Thoracic aorta (tissue), 2 donors: ENCODE measurements at regions not wholly inside any gene's neighbourhood (a gene's known extent, or its start where the extent isn't known, plus 50 kb on each side); places are given as distances from the start of the nearest gene placed in this dataset.

Experiments used
- ATAC-seq: fragments of 150-250 bp; one replicate; pipeline ENCODE4 v1.8.0; 2017; ENCODE audit warnings: low read depth; ENCODE audit not compliant: insufficient number of reproducible peaks, low FRiP score
- DNase-seq: peaks from one replicate; pipeline ENCODE4 v3.0.0-alpha.2; 2020; ENCODE audit warnings: low spot score
- H3K27ac ChIP-seq, 2 donors: fragments of 200-600 bp; sonication (generic); 1 replicate in 1 of 2; 2 replicates in 1 of 2; pipeline ENCODE4 v1.5.1; 2016; ENCODE audit warnings: mild to moderate bottlenecking in 2 of 2, moderate library complexity in 2 of 2
- H3K27me3 ChIP-seq: fragments of 200-600 bp; sonication (generic); replicated peaks from 2 replicates; pipeline ENCODE4 v1.6.0; 2016; ENCODE audit warnings: mild to moderate bottlenecking; ENCODE audit not compliant: insufficient read depth
- H3K36me3 ChIP-seq: fragments of 200-600 bp; sonication (generic); one replicate; pipeline ENCODE4 v1.5.1; 2016
- H3K4me1 ChIP-seq, 2 donors: fragments of 200-600 bp; sonication (generic); 1 replicate in 1 of 2; 2 replicates in 1 of 2; pipeline versions ENCODE4 v1.5.1 to v1.6.0; 2016; ENCODE audit warnings: low read depth in 2 of 2, mild to moderate bottlenecking in 1 of 2; ENCODE audit not compliant: control insufficient read depth in 1 of 2
- H3K4me3 ChIP-seq: fragments of 200-600 bp; sonication (generic); 2 replicates; pipeline ENCODE4 v1.5.1; 2016; ENCODE audit warnings: mild to moderate bottlenecking
- H3K9me3 ChIP-seq: fragments of 200-600 bp; sonication (generic); 2 replicates; pipeline ENCODE4 v1.5.1; 2016
- CTCF ChIP-seq: fragments of 200-600 bp; sonication (generic); IDR thresholded peaks from one replicate; pipeline ENCODE4 v1.5.1; 2019; ENCODE audit warnings: antibody characterized with exemption

- Histone ChIP-seq H3K4me1 (no peaks in the 10 kb centered on the region), H3K27ac (no peak overlapping the region), H3K27me3 (no peaks in the 10 kb centered on the region), H3K36me3 (no peaks in the 10 kb centered on the region), H3K9me3 (no peaks in the 10 kb centered on the region), H3K4me3 (no peak overlapping the region)
- TF ChIP-seq CTCF: no peak
- DNase-seq (no peak), ATAC-seq (no peak)
These were observed 59.1 kb upstream of the SLC14A2 start for GRCh38 chr18:45556222-45556621.

DNA sequence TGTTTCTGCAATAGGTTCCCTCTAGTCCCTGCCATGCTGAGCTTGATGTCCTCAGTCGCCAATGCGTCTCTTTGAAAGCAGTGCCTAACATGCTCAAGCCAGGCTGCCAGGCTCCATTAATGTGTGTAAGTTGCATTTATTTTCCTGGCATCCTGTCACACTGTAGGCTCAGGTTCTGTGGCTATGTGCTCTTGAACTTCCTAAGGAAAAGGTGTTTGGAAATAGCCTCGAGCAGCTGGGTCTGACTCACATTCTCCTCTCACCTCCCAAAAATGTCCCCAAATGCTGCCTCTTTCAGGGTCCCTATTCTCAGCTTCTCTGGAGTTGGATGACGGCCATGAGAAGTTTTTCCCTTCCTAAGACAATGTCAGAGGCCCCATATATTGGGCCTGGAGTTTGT is 58.0 kb upstream of the SLC14A2 start:
- no peaks in the 10 kb centered on the region for H3K9me3 ChIP-seq
- peak; percentile 44 for ATAC-seq

DNA sequence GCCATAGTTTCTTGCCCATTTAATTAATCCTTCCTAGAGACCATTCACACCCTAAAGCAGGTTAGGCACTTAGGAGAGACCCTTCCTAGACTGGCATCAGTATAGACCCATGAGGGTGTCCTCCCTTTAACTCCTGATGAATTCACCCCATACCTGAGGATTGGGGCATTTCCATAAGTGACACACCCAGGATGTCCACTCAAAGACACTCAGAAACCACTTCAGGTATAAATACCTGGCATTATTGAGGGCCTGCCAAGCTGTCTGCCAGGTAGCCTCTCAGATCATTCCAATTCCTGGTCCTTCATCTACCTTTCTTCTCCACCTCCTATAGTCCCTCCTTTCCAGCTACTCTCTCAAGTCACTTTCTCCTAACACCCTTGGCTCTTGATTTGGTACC is 57.5 kb upstream of the SLC14A2 start:
- H3K9me3 ChIP-seq: no peaks in the 10 kb centered on the region
- ATAC-seq (no peak), DNase-seq (no peak)
- no peak overlapping the region for H3K4me3 ChIP-seq
- no peaks in the 10 kb centered on the region for H3K27me3 ChIP-seq
- no peaks in the 10 kb centered on the region for H3K36me3 ChIP-seq
- peaks cover under 1 to 10% of the 10 kb centered on the region in 2 donors for H3K4me1 ChIP-seq
- TF ChIP-seq CTCF: no peak
- H3K27ac ChIP-seq: peak overlapping the region in 1 of 2 donors; percentile 27

More for the DNA sequence above, 58.0 kb upstream of the SLC14A2 start:
- Histone ChIP-seq H3K27ac (peak overlapping the region in 1 of 2 donors; percentile 27), H3K4me3 (no peak overlapping the region), H3K4me1 (peaks cover 0 to 5% of the 10 kb centered on the region in 2 donors), H3K36me3 (no peaks in the 10 kb centered on the region), H3K27me3 (no peaks in the 10 kb centered on the region)
- no peak for DNase-seq
- no peak for TF ChIP-seq CTCF

- H3K4me3 ChIP-seq: no peak overlapping the region
- DNase-seq: no peak
- H3K27me3 ChIP-seq: no peaks in the 10 kb centered on the region
- peaks cover 6 to 17% of the 10 kb centered on the region in 2 donors for H3K4me1 ChIP-seq
- H3K36me3 ChIP-seq: no peaks in the 10 kb centered on the region
- H3K27ac ChIP-seq: no peak overlapping the region
- ATAC-seq: no peak
- H3K9me3 ChIP-seq: no peaks in the 10 kb centered on the region
- no peak for TF ChIP-seq CTCF
These were observed 56.0 kb upstream of the SLC14A2 start for GRCh38 chr18:45559258-45559657.

DNA sequence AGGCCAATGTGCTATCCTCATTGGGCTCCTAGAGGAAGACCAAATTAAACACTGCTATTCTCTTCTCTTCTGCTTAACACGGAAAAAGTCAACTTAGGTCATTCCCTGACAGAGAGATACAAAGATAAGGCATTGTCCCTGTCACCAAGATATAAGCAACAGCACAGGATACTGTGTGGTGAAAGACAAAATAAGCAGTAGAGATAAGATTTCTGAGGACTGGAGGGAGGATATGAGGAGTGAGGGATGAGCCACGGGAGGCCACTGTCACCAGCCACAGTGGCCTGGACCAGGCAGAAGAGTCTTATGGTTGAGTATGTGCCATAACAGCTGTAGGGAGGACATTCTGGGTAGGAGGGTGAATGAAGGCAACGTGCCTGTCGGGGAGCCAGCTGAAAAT is 54.4 kb upstream of the SLC14A2 start:
- peaks cover 6 to 26% of the 10 kb centered on the region in 2 donors for H3K4me1 ChIP-seq
- no peaks in the 10 kb centered on the region for H3K36me3 ChIP-seq
- H3K4me3 ChIP-seq: no peak overlapping the region
- H3K27me3 ChIP-seq: no peaks in the 10 kb centered on the region
- ATAC-seq (no peak), DNase-seq (no peak)
- TF ChIP-seq CTCF: no peak
- H3K9me3 ChIP-seq: no peaks in the 10 kb centered on the region
- no peak overlapping the region for H3K27ac ChIP-seq
